OCI-LY7 (cell line): ENCODE measurements at regions not wholly inside any gene's neighbourhood (a gene's known extent, or its start where the extent isn't known, plus 50 kb on each side); places are given as distances from the start of the nearest gene placed in this dataset.

Source experiments
- BruUV-seq: library from RNA; stranded (reverse); fragments of 400-500 nt; replicated peaks from 2 replicates; lab custom pipeline; 2021; lab: Mats Ljungman, UMichigan
- CTCF ChIA-PET: fragments of 300-600 bp; sonication (Branson Sonifier 250); formaldehyde crosslinking; loops from one replicate; lab custom pipeline; 2022; ENCODE audit warnings: antibody characterized with exemption; ENCODE audit not compliant: unreplicated experiment; lab: Charles Lee
- POLR2A ChIA-PET: fragments of 300-600 bp; sonication (Branson Sonifier 250); formaldehyde crosslinking; loops from one replicate; lab custom pipeline; 2022; ENCODE audit warnings: antibody characterized with exemption; lab: Charles Lee
- DNase-seq: peaks from one replicate; pipeline ENCODE4 v3.0.0-alpha.2; 2015; ENCODE audit warnings: low spot score
- H2AFZ ChIP-seq: fragments of 200-600 bp; sonication (generic), shearing (Covaris generic); 2 replicates; pipeline ENCODE4 v1.6.1; 2014; ENCODE audit warnings: mild to moderate bottlenecking, antibody characterized with exemption, low read length, moderate library complexity
- H3K27ac ChIP-seq: fragments of 200-600 bp; sonication (generic); 2 replicates; pipeline ENCODE4 v1.5.1; 2014; ENCODE audit warnings: mixed run types, low read depth, mild to moderate bottlenecking, moderate library complexity, low read length, inconsistent platforms; ENCODE audit not compliant: poor library complexity, severe bottlenecking
- H3K36me3 ChIP-seq: fragments of 200-600 bp; sonication (generic); 2 replicates; pipeline ENCODE4 v1.6.1; 2014; ENCODE audit warnings: mild to moderate bottlenecking, antibody characterized with exemption, low read length, moderate library complexity, mixed read lengths; ENCODE audit not compliant: insufficient read depth
- H3K4me1 ChIP-seq: fragments of 200-600 bp; sonication (generic); 2 replicates; pipeline ENCODE4 v1.5.1; 2014; ENCODE audit warnings: mild to moderate bottlenecking, low read length; ENCODE audit not compliant: insufficient read depth, poor library complexity, severe bottlenecking
- H3K4me2 ChIP-seq: fragments of 200-600 bp; sonication (generic); 2 replicates; pipeline ENCODE4 v1.6.1; 2014; ENCODE audit warnings: mild to moderate bottlenecking, low read length
- H3K4me3 ChIP-seq: fragments of 200-600 bp; sonication (generic); 2 replicates; pipeline ENCODE4 v1.5.1; 2014; ENCODE audit warnings: mild to moderate bottlenecking, low read depth, low read length; ENCODE audit not compliant: poor library complexity, severe bottlenecking
- H3K79me2 ChIP-seq: fragments of 200-600 bp; sonication (generic); 2 replicates; pipeline ENCODE4 v1.6.1; 2016; ENCODE audit warnings: low read depth, mild to moderate bottlenecking, low read length, moderate library complexity, mixed read lengths; ENCODE audit not compliant: insufficient read depth
- H3K9me2 ChIP-seq: fragments of 200-600 bp; sonication (generic); 2 replicates; pipeline ENCODE4 v1.6.1; 2016; ENCODE audit warnings: mild to moderate bottlenecking, low read length, mixed read lengths; ENCODE audit not compliant: insufficient read depth
- H3K9me3 ChIP-seq: fragments of 200-600 bp; sonication (generic); 2 replicates; pipeline ENCODE4 v1.6.1; 2014; ENCODE audit warnings: mild to moderate bottlenecking, mixed run types, low read length, mixed read lengths
- H4K20me1 ChIP-seq: fragments of 200-600 bp; sonication (generic); 2 replicates; pipeline ENCODE4 v1.6.1; 2014; ENCODE audit warnings: mild to moderate bottlenecking, antibody characterized with exemption, low read length, moderate library complexity, mixed read lengths; ENCODE audit not compliant: insufficient read depth
- EZH2phosphoT487 ChIP-seq: fragments of 200-600 bp; sonication (generic); IDR thresholded peaks from 2 replicates; pipeline ENCODE4 v1.6.1; 2018; ENCODE audit warnings: low read depth, borderline replicate concordance, mild to moderate bottlenecking, mixed run types, antibody characterized with exemption, low read length, moderate library complexity, mixed read lengths
- intact Hi-C: fragments of 100-400 bp; cut with micrococcal nuclease; formaldehyde crosslinking; loops from one replicate; pipeline ENCODE4 v1.10.0; 2022; ENCODE audit not compliant: unreplicated experiment
- TF ChIP-seq, protein P1 (sequence below): fragments of 200-600 bp; sonication (generic); conservative IDR thresholded peaks from 2 replicates; pipeline ENCODE4 v1.5.1; 2014; ENCODE audit warnings: mild to moderate bottlenecking, antibody characterized with exemption, low read length, moderate library complexity, mixed read lengths

DNA sequence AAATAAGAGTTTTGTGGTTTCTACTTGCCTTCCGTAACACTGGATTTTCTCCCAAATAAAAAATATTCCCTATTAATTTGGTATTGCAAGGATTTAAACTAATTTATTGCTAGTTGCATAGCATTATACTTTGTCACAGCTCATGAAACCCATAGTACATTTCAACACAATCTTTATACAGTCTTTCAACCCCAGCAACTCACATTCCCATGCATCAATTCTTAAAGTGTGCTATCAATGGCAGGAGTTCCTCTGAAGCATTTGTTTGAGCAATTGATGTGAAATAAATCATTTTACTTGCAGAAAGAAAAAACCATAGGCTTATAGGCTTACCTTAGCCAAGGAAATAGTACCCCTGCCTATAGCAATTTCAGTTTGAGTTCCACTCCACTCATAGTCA lies 251.9 kb downstream of the PAPSS1 start:
- Histone ChIP-seq H3K36me3 (no peaks in the 10 kb centered on the region), H2AFZ (no peak overlapping the region), H3K27ac (no peak overlapping the region), H3K4me2 (no peak overlapping the region), H3K4me1 (no peaks in the 10 kb centered on the region), H4K20me1 (no peaks in the 10 kb centered on the region), H3K9me3 (no peaks in the 10 kb centered on the region), H3K4me3 (no peak overlapping the region), H3K9me2 (no peaks in the 10 kb centered on the region), H3K79me2 (no peaks in the 10 kb centered on the region)
- BruUV-seq: no TSS peak
- no peak for DNase-seq
- CTCF ChIA-PET: no interaction called here
- POLR2A ChIA-PET: interaction anchor here (0.7 kb wide), 2 partner anchors 15 to 21 kb away, joined by 3 read pairs; no protein-coding TSS in a partner anchor
- TF ChIP-seq, protein P1, sequence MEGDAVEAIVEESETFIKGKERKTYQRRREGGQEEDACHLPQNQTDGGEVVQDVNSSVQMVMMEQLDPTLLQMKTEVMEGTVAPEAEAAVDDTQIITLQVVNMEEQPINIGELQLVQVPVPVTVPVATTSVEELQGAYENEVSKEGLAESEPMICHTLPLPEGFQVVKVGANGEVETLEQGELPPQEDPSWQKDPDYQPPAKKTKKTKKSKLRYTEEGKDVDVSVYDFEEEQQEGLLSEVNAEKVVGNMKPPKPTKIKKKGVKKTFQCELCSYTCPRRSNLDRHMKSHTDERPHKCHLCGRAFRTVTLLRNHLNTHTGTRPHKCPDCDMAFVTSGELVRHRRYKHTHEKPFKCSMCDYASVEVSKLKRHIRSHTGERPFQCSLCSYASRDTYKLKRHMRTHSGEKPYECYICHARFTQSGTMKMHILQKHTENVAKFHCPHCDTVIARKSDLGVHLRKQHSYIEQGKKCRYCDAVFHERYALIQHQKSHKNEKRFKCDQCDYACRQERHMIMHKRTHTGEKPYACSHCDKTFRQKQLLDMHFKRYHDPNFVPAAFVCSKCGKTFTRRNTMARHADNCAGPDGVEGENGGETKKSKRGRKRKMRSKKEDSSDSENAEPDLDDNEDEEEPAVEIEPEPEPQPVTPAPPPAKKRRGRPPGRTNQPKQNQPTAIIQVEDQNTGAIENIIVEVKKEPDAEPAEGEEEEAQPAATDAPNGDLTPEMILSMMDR: no peak
- no peak for TF ChIP-seq EZH2phosphoT487
- intact Hi-C loops: no loop called here

DNA sequence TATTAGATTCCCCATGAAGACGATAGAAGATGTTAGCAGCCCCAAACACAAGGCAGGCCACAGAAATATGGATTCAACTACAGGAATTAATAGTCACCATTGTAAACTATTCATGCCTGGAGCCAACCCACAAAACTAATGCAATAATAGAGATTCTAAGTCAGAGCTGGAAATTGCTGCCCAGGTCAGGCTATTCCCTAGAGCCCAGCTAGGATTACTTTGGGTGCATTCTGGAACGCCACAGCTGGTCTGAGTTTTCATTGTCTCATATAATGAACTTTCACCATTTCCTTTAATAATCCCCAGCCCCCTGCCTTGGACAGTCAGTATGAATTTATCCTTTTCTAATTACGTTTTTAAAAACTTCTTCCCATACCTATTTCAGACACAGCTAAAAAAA lies 252.6 kb downstream of the PAPSS1 start:
- CTCF ChIA-PET: no interaction called here

GRCh38 chr4:107458194-107458593 lies 261.8 kb downstream of the PAPSS1 start:
- Histone ChIP-seq H3K36me3 (no peaks in the 10 kb centered on the region), H3K4me3 (no peak overlapping the region), H3K9me3 (no peaks in the 10 kb centered on the region), H3K4me1 (no peaks in the 10 kb centered on the region), H3K79me2 (no peaks in the 10 kb centered on the region), H3K9me2 (no peaks in the 10 kb centered on the region), H3K27ac (no peak overlapping the region), H4K20me1 (no peaks in the 10 kb centered on the region), H2AFZ (no peak overlapping the region), H3K4me2 (no peak overlapping the region)
- ChIA-PET POLR2A (interaction anchor here (0.6 kb wide), 1 partner anchor 670 kb away, joined by 3 read pairs; no protein-coding TSS in a partner anchor), CTCF (no interaction called here)
- TF ChIP-seq, protein P1: no peak
- TF ChIP-seq EZH2phosphoT487: no peak
- no TSS peak for BruUV-seq
- intact Hi-C loops: no loop called here
- DNase-seq: no peak

More for the DNA sequence above, 252.6 kb downstream of the PAPSS1 start:
- no peak for DNase-seq
- Histone ChIP-seq H3K9me3 (no peaks in the 10 kb centered on the region), H3K36me3 (no peaks in the 10 kb centered on the region), H3K4me2 (no peak overlapping the region), H4K20me1 (no peaks in the 10 kb centered on the region), H2AFZ (no peak overlapping the region), H3K4me3 (no peak overlapping the region), H3K9me2 (no peaks in the 10 kb centered on the region), H3K27ac (no peak overlapping the region), H3K79me2 (no peaks in the 10 kb centered on the region), H3K4me1 (no peaks in the 10 kb centered on the region)
- intact Hi-C loops: no loop called here
- POLR2A ChIA-PET: interaction anchor here (0.7 kb wide), 2 partner anchors 16 to 22 kb away, joined by 3 read pairs; no protein-coding TSS in a partner anchor
- no peak for TF ChIP-seq EZH2phosphoT487
- TF ChIP-seq, protein P1: no peak
- no TSS peak for BruUV-seq
